ENCODE measurements at regions not wholly inside any gene's neighbourhood (a gene's known extent, or its start where the extent isn't known, plus 50 kb on each side); places are given as distances from the start of the nearest gene placed in this dataset.

GRCh38 chr5:2560435-2560834, 191.0 kb downstream of the IRX2 start:
- H3K4me1 ChIP-seq (ENCODE audit: control insufficient read depth, insufficient read depth, low read length), result no peaks in the 10 kb centered on the region
- H3K36me3 ChIP-seq (ENCODE audit: control insufficient read depth, insufficient read depth, low read length), result no peaks in the 10 kb centered on the region
- H3K9me3 ChIP-seq (replicated peaks; ENCODE audit: control insufficient read depth, low read depth, low read length), result no peaks in the 10 kb centered on the region
- WGBS (ENCODE audit: insufficient coverage), result 86% methylated on average over 3 of the region's 5 CpGs
- no peak overlapping the region for H3K27ac ChIP-seq (ENCODE audit: low read length)
- no peaks in the 10 kb centered on the region for H3K27me3 ChIP-seq (ENCODE audit: control insufficient read depth, insufficient read depth, low read length)
- H3K4me3 ChIP-seq (ENCODE audit: low read length), result no peak overlapping the region
- DNase-seq, result no peak

GRCh38 chr5:2557435-2557834, 194.0 kb downstream of the IRX2 start:
- H3K27me3 ChIP-seq (ENCODE audit: control insufficient read depth, insufficient read depth, low read length), result no peaks in the 10 kb centered on the region
- WGBS (ENCODE audit: insufficient coverage), result 84% methylated on average over 10 of the region's 12 CpGs
- peaks cover 7% of the 10 kb centered on the region for H3K9me3 ChIP-seq (replicated peaks; ENCODE audit: control insufficient read depth, low read depth, low read length)
- H3K4me1 ChIP-seq (ENCODE audit: control insufficient read depth, insufficient read depth, low read length), result no peaks in the 10 kb centered on the region
- no peak overlapping the region for H3K4me3 ChIP-seq (ENCODE audit: low read length)
- H3K27ac ChIP-seq (ENCODE audit: low read length), result no peak overlapping the region
- no peak for DNase-seq
- H3K36me3 ChIP-seq (ENCODE audit: control insufficient read depth, insufficient read depth, low read length), result no peaks in the 10 kb centered on the region

- no peak for DNase-seq
- Histone ChIP-seq H3K36me3 (ENCODE audit: control insufficient read depth, insufficient read depth, low read length) (no peaks in the 10 kb centered on the region), H3K9me3 (replicated peaks; ENCODE audit: control insufficient read depth, low read depth, low read length) (peaks cover 7% of the 10 kb centered on the region), H3K4me3 (ENCODE audit: low read length) (no peak overlapping the region), H3K27ac (ENCODE audit: low read length) (no peak overlapping the region), H3K4me1 (ENCODE audit: control insufficient read depth, insufficient read depth, low read length) (no peaks in the 10 kb centered on the region), H3K27me3 (ENCODE audit: control insufficient read depth, insufficient read depth, low read length) (no peaks in the 10 kb centered on the region)
- 88% methylated on average over 7 of the region's 10 CpGs for WGBS (ENCODE audit: insufficient coverage)
Observed at GRCh38 chr5:2556375-2556966, 195.0 kb downstream of the IRX2 start.

GRCh38 chr5:2553611-2554010, 197.9 kb downstream of the IRX2 start:
- Histone ChIP-seq H3K36me3 (ENCODE audit: control insufficient read depth, insufficient read depth, low read length) (no peaks in the 10 kb centered on the region), H3K4me3 (ENCODE audit: low read length) (no peak overlapping the region), H3K4me1 (ENCODE audit: control insufficient read depth, insufficient read depth, low read length) (no peaks in the 10 kb centered on the region), H3K27me3 (ENCODE audit: control insufficient read depth, insufficient read depth, low read length) (no peaks in the 10 kb centered on the region), H3K9me3 (replicated peaks; ENCODE audit: control insufficient read depth, low read depth, low read length) (peaks cover 7% of the 10 kb centered on the region), H3K27ac (ENCODE audit: low read length) (no peak overlapping the region)
- no peak for DNase-seq
- no CpG with 5 or more reads among the region's 2 CpGs for WGBS (ENCODE audit: insufficient coverage)

GRCh38 chr5:2550509-2550908, 201.0 kb downstream of the IRX2 start:
- Histone ChIP-seq H3K4me3 (ENCODE audit: low read length) (no peak overlapping the region), H3K36me3 (ENCODE audit: control insufficient read depth, insufficient read depth, low read length) (no peaks in the 10 kb centered on the region), H3K4me1 (ENCODE audit: control insufficient read depth, insufficient read depth, low read length) (no peaks in the 10 kb centered on the region), H3K27ac (ENCODE audit: low read length) (no peak overlapping the region), H3K9me3 (replicated peaks; ENCODE audit: control insufficient read depth, low read depth, low read length) (peaks cover 7% of the 10 kb centered on the region), H3K27me3 (ENCODE audit: control insufficient read depth, insufficient read depth, low read length) (no peaks in the 10 kb centered on the region)
- no peak for DNase-seq
- no CpG with 5 or more reads among the region's 5 CpGs for WGBS (ENCODE audit: insufficient coverage)

GRCh38 chr5:2549900-2550299, 201.6 kb downstream of the IRX2 start:
- no peaks in the 10 kb centered on the region for H3K4me1 ChIP-seq (ENCODE audit: control insufficient read depth, insufficient read depth, low read length)
- no peak overlapping the region for H3K4me3 ChIP-seq (ENCODE audit: low read length)
- H3K27me3 ChIP-seq (ENCODE audit: control insufficient read depth, insufficient read depth, low read length), result no peaks in the 10 kb centered on the region
- peaks cover 7% of the 10 kb centered on the region for H3K9me3 ChIP-seq (replicated peaks; ENCODE audit: control insufficient read depth, low read depth, low read length)
- no CpG with 5 or more reads among the region's 7 CpGs for WGBS (ENCODE audit: insufficient coverage)
- H3K36me3 ChIP-seq (ENCODE audit: control insufficient read depth, insufficient read depth, low read length), result no peaks in the 10 kb centered on the region
- no peak for DNase-seq
- no peak overlapping the region for H3K27ac ChIP-seq (ENCODE audit: low read length)

- no peak overlapping the region for H3K27ac ChIP-seq (ENCODE audit: low read length)
- no peaks in the 10 kb centered on the region for H3K4me1 ChIP-seq (ENCODE audit: control insufficient read depth, insufficient read depth, low read length)
- H3K4me3 ChIP-seq (ENCODE audit: low read length), result no peak overlapping the region
- no peaks in the 10 kb centered on the region for H3K36me3 ChIP-seq (ENCODE audit: control insufficient read depth, insufficient read depth, low read length)
- peaks cover 3% of the 10 kb centered on the region for H3K9me3 ChIP-seq (replicated peaks; ENCODE audit: control insufficient read depth, low read depth, low read length)
- no peaks in the 10 kb centered on the region for H3K27me3 ChIP-seq (ENCODE audit: control insufficient read depth, insufficient read depth, low read length)
- WGBS (ENCODE audit: insufficient coverage), result 86% methylated on average over 10 of the region's 10 CpGs
- no peak for DNase-seq
Observed at GRCh38 chr5:2549354-2549753, 202.1 kb downstream of the IRX2 start.

GRCh38 chr5:2546938-2547337, 204.5 kb downstream of the IRX2 start:
- no peak for DNase-seq
- 72% methylated on average over 6 of the region's 14 CpGs for WGBS (ENCODE audit: insufficient coverage)
- Histone ChIP-seq H3K9me3 (replicated peaks; ENCODE audit: control insufficient read depth, low read depth, low read length) (no peaks in the 10 kb centered on the region), H3K36me3 (ENCODE audit: control insufficient read depth, insufficient read depth, low read length) (no peaks in the 10 kb centered on the region), H3K4me1 (ENCODE audit: control insufficient read depth, insufficient read depth, low read length) (no peaks in the 10 kb centered on the region), H3K27ac (ENCODE audit: low read length) (no peak overlapping the region), H3K27me3 (ENCODE audit: control insufficient read depth, insufficient read depth, low read length) (no peaks in the 10 kb centered on the region), H3K4me3 (ENCODE audit: low read length) (no peak overlapping the region)

GRCh38 chr5:2544003-2544402, 207.5 kb downstream of the IRX2 start:
- no peak overlapping the region for H3K27ac ChIP-seq (ENCODE audit: low read length)
- no peaks in the 10 kb centered on the region for H3K9me3 ChIP-seq (replicated peaks; ENCODE audit: control insufficient read depth, low read depth, low read length)
- WGBS (ENCODE audit: insufficient coverage), result 56% methylated on average over 2 of the region's 5 CpGs
- H3K4me1 ChIP-seq (ENCODE audit: control insufficient read depth, insufficient read depth, low read length), result no peaks in the 10 kb centered on the region
- no peak overlapping the region for H3K4me3 ChIP-seq (ENCODE audit: low read length)
- no peak for DNase-seq
- no peaks in the 10 kb centered on the region for H3K36me3 ChIP-seq (ENCODE audit: control insufficient read depth, insufficient read depth, low read length)
- no peaks in the 10 kb centered on the region for H3K27me3 ChIP-seq (ENCODE audit: control insufficient read depth, insufficient read depth, low read length)

- no peak overlapping the region for H3K27ac ChIP-seq (ENCODE audit: low read length)
- WGBS (ENCODE audit: insufficient coverage), result 100% methylated on average over 2 of the region's 8 CpGs
- no peaks in the 10 kb centered on the region for H3K27me3 ChIP-seq (ENCODE audit: control insufficient read depth, insufficient read depth, low read length)
- no peaks in the 10 kb centered on the region for H3K36me3 ChIP-seq (ENCODE audit: control insufficient read depth, insufficient read depth, low read length)
- DNase-seq, result no peak
- H3K4me1 ChIP-seq (ENCODE audit: control insufficient read depth, insufficient read depth, low read length), result no peaks in the 10 kb centered on the region
- H3K4me3 ChIP-seq (ENCODE audit: low read length), result no peak overlapping the region
- no peaks in the 10 kb centered on the region for H3K9me3 ChIP-seq (replicated peaks; ENCODE audit: control insufficient read depth, low read depth, low read length)
Observed at GRCh38 chr5:2542821-2543220, 208.7 kb downstream of the IRX2 start.

- 100% methylated on average over 2 of the region's 11 CpGs for WGBS (ENCODE audit: insufficient coverage)
- H3K4me1 ChIP-seq (ENCODE audit: control insufficient read depth, insufficient read depth, low read length), result no peaks in the 10 kb centered on the region
- H3K4me3 ChIP-seq (ENCODE audit: low read length), result no peak overlapping the region
- no peak for DNase-seq
- H3K36me3 ChIP-seq (ENCODE audit: control insufficient read depth, insufficient read depth, low read length), result no peaks in the 10 kb centered on the region
- no peak overlapping the region for H3K27ac ChIP-seq (ENCODE audit: low read length)
- no peaks in the 10 kb centered on the region for H3K27me3 ChIP-seq (ENCODE audit: control insufficient read depth, insufficient read depth, low read length)
- no peaks in the 10 kb centered on the region for H3K9me3 ChIP-seq (replicated peaks; ENCODE audit: control insufficient read depth, low read depth, low read length)
Observed at GRCh38 chr5:2542026-2542425, 209.5 kb downstream of the IRX2 start.
